SIG-M5 treated with dmso at 0.1 percent for 504 hours (cell line): ENCODE measurements at regions not wholly inside any gene's neighbourhood (a gene's known extent, or its start where the extent isn't known, plus 50 kb on each side); places are given as distances from the start of the nearest gene placed in this dataset.
"Not testable (repeated sequence)": the region's sequence is repeated elsewhere in the genome, so short reads cannot be mapped to it uniquely, and the experiment has no call there.

Experiments used
- DNase-seq: peaks from one replicate; lab custom pipeline; 2025; ENCODE audit not compliant: unreplicated experiment; lab: John Stamatoyannopoulos, UW

GRCh38 chrX:25810202-25810601, 327.9 kb upstream of the MAGEB18 start:
- no peak for DNase-seq

GRCh38 chrX:25819879-25820278, 318.3 kb upstream of the MAGEB18 start:
- DNase-seq, result no peak

- DNase-seq, result no peak
These were observed 287.0 kb upstream of the MAGEB18 start for GRCh38 chrX:25851141-25851540.

DNA sequence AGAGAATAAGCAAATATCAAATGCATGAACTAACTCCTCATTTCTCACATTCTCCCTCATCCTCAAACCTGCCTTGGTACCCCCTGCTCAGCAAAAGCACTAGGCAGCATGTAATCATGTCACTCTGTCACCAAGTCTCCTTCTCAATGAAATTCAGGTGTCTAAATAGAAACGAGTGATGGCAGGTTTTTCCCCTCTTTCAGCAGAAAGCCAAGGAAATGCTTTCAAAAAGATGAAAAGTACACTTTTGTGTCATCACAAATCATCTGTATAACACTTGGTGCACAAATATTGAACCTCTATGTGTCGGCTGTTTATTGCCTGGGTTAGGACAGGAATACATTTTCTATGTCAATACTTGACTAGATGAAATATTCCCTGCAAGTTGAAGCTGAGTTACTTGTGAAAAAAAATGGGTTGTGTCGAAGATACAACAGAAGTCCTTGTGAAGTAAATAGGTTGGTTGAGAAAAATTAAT, 285.1 kb upstream of the MAGEB18 start:
- DNase-seq, result no peak

DNA sequence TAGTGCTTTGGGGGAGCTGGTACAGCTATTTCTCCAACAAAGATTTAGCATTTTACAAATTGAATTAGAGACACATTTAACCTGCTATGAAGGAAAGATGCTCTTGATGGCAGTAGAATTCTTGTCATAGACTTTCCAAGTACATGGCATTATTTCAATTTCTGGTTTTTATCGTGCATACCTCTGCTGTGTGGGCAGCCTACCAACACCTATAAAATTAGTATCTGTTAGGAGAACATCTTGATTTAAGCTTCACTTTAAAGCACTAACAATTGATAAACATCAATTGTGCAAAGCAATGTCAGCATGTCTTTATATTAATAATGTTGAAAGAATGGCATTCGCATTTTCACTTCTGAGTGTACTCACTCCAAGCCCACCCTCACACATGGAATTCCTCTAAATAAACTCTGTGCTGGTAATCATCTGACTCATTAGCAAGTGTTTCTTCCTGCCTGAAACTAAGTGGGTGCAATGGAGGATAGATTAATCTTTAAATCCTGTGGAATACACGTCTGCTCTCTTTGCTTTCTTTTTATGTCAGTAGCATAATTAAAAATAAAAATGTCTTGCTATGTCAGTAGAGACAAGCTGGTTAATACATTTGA, 279.8 kb upstream of the MAGEB18 start:
- no peak for DNase-seq

DNA sequence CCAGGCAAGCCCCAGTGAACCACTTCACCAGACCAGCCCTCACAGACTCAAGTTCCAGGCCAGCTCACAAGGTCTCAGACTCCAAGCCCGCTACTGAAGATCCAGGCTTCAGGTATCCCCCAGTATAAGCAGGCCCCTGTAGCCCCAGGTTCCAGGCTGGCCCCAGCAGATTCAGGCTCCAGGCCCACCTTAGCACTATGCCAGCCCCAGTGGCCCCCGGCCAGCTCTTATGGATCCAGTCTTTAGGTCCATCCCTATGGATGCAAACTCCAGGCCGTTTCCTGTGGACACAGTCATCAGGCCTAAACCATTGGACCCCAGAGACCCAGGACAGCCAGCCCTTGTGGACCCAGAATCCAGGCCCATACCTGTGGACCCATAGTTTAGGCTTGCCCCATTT, 277.8 kb upstream of the MAGEB18 start:
- DNase-seq, result no peak

DNA sequence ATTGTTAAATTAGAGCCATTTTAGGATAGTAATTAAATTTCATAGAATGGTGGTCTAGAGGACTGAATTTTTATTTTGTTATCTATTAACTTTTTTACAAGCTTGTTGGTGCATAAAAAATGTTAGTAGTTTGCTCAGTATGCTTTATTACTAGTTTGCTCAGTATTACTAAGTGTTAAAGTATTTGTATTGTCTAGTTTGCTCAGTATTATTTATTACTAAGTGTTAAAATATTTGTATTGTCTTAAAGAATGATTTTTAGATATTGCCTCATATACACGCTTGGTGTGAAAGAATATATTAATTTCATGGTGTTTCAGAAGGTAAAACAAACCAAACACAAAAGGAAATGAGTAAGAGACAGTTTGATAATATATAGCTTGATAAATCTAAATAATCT, 268.4 kb upstream of the MAGEB18 start:
- DNase-seq, result no peak

- no peak for DNase-seq
These were observed 265.4 kb upstream of the MAGEB18 start for GRCh38 chrX:25872786-25873185.

DNA sequence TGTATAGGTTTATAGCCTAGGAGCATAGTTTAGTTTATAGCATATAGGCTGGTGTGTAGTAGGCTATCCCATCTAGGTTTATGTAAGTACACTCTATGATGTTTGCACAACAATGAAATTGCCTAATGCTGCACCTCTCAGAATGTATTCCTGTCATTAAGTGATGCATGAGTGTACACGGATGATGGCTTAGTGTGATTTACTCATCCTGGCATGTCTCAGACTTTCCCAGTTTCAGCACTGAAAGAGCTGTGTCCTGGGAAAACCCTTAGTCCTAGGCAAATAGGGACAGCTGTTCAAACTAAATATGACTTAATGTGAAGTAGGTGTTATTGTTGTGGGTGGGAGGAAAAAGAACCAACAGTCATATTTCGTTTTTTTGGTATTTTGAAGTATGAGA, 264.9 kb upstream of the MAGEB18 start:
- no peak for DNase-seq

- DNase-seq, result no peak
These were observed 259.3 kb upstream of the MAGEB18 start for GRCh38 chrX:25878806-25879205.

DNA sequence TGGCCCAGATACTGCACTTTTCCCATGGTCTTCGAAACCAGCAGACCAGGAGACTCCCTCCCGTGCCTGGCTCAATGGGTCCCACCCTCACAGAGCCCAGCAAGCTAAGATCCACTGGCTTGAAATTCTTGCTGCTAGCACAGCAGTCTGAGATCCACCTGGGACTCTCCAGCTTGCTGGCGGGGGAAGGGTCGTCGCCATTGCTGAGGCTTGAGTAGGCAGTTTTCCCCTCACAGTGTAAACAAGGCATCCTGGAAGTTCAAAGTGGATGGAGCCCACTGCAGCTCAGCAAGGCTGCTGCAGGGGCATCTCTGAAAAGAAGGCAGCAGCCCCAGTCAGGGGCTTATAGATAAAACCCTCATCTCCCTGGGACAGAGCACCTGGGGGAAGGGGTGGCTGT, 255.6 kb upstream of the MAGEB18 start:
- DNase-seq, result not testable (repeated sequence)

- no peak for DNase-seq
These were observed 240.4 kb upstream of the MAGEB18 start for GRCh38 chrX:25897758-25898157.

DNA sequence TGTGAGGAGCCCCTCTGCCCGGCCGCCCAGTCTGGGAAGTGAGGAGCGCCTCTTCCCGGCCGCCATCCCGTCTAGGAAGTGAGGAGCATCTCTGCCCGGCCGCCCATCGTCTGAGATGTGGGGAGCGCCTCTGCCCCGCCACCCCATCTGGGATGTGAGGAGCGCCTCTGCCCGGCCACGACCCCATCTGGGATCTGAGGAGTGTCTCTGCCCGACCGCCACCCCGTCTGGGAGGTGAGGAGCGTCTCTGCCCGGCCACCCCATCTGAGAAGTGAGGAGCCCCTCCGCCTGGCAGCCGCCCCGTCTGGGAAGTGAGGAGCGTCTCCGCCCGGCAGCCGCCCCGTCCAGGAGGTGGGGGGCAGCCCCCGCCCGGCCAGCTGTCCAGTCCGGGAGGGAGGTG, 232.4 kb upstream of the MAGEB18 start:
- not testable (repeated sequence) for DNase-seq

- DNase-seq, result no peak
These were observed 212.2 kb upstream of the MAGEB18 start for GRCh38 chrX:25925946-25926345.

GRCh38 chrX:25928316-25928715, 209.8 kb upstream of the MAGEB18 start:
- DNase-seq, result no peak

GRCh38 chrX:25941087-25941486, 197.1 kb upstream of the MAGEB18 start:
- DNase-seq, result no peak

- DNase-seq, result no peak
These were observed 196.4 kb upstream of the MAGEB18 start for GRCh38 chrX:25941559-25942250.

- no peak for DNase-seq
These were observed 169.2 kb upstream of the MAGEB18 start for GRCh38 chrX:25968920-25969319.

DNA sequence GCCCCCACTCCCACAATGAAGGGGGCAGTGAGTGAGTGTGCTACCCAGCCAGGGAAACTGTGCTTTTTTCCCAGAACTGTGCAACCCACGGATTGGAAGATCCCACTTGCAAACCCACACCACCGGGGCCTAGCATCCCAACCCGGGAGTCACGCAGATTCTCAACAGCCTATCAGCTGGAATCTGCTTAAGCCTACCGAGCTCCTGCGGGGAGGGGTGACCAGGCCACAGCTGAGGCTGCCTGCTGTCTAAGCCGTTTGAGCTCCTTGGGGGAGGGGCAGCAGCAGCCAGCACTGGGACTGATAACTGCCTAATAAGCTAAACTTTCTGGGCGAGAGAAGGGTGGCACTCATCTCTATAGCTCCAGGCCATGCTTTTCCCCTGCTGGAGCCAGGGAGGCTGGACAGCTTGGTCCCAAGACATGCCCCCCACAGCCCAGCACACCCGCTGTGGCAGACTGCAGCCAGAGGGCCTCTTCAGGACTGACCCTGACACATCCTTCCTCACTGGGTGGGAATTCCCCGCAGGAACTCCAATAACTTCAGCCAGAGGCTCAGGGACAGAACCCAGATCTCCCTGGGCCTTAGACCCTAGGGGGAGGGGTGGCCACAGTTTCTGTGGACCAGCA, 161.3 kb upstream of the MAGEB18 start:
- no peak for DNase-seq

GRCh38 chrX:25998687-25999086, 139.5 kb upstream of the MAGEB18 start:
- no peak for DNase-seq

- DNase-seq, result no peak
These were observed 130.7 kb upstream of the MAGEB18 start for GRCh38 chrX:26007462-26007861.

DNA sequence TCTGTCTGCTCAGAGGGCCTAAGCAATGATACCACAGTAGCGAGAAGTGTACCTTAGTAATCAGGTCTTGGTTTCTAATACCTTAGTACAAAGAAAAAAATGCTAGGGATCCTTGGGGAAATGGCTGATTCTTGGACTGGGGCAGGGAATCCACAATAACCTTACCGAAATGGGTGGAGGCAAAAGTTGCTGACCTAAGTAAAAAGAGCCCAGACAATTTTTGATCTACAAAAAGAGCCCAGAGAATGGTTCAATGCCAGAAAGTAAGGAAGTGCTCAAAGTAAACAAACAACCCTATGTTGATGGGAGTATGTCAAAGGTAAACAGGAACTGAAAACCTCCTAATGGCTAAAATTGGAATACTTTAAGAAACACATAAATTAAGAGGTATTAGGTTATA, 130.1 kb upstream of the MAGEB18 start:
- DNase-seq, result no peak
